ENCODE measurements at regions not wholly inside any gene's neighbourhood (a gene's known extent, or its start where the extent isn't known, plus 50 kb on each side); places are given as distances from the start of the nearest gene placed in this dataset.

DNA sequence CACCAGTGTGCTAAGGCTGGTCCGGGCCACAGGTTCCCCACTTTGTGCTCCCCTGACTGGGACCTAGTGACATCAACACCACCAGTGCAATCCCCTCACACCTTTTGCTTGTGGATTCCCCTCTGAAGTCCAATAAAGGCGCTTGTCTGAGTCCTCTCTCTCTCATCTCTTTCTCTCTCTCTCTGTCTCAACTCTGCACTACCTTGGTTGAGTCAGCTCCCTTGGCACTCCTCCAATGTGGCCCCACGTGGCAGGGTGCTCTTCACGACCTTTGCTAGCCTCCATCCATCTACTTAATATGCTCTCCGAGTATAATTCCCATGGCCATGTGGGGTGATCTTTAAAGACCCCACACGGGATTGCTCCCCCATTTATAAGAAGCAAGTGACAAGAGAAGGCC is 385.0 kb downstream of the CD83 start:
- in situ Hi-C loops (cut with MboI; ENCODE audit: low pct_unique_long_range_greater_than_20kb, low sequenced_read_pairs, unreplicated experiment) = no loop called here
- DNase-seq (ENCODE audit: low spot score) = no peak
- TF ChIP-seq, protein P1, sequence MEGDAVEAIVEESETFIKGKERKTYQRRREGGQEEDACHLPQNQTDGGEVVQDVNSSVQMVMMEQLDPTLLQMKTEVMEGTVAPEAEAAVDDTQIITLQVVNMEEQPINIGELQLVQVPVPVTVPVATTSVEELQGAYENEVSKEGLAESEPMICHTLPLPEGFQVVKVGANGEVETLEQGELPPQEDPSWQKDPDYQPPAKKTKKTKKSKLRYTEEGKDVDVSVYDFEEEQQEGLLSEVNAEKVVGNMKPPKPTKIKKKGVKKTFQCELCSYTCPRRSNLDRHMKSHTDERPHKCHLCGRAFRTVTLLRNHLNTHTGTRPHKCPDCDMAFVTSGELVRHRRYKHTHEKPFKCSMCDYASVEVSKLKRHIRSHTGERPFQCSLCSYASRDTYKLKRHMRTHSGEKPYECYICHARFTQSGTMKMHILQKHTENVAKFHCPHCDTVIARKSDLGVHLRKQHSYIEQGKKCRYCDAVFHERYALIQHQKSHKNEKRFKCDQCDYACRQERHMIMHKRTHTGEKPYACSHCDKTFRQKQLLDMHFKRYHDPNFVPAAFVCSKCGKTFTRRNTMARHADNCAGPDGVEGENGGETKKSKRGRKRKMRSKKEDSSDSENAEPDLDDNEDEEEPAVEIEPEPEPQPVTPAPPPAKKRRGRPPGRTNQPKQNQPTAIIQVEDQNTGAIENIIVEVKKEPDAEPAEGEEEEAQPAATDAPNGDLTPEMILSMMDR (IDR thresholded peaks at IDR 0.05; ENCODE audit: extremely low read depth, insufficient read depth, missing control alignments) = no peak

- no peak for DNase-seq (ENCODE audit: low spot score)
- TF ChIP-seq, protein P1 (IDR thresholded peaks at IDR 0.05; ENCODE audit: extremely low read depth, insufficient read depth, missing control alignments) = no peak
- in situ Hi-C loops (cut with MboI; ENCODE audit: low pct_unique_long_range_greater_than_20kb, low sequenced_read_pairs, unreplicated experiment) = no loop called here
Observed at GRCh38 chr6:14505401-14505800, 387.8 kb downstream of the CD83 start.

GRCh38 chr6:14506656-14507246 is 389.2 kb downstream of the CD83 start:
- TF ChIP-seq, protein P1 (IDR thresholded peaks at IDR 0.05; ENCODE audit: extremely low read depth, insufficient read depth, missing control alignments) = no peak
- in situ Hi-C loops (cut with MboI; ENCODE audit: low pct_unique_long_range_greater_than_20kb, low sequenced_read_pairs, unreplicated experiment) = no loop called here
- no peak for DNase-seq (ENCODE audit: low spot score)

DNA sequence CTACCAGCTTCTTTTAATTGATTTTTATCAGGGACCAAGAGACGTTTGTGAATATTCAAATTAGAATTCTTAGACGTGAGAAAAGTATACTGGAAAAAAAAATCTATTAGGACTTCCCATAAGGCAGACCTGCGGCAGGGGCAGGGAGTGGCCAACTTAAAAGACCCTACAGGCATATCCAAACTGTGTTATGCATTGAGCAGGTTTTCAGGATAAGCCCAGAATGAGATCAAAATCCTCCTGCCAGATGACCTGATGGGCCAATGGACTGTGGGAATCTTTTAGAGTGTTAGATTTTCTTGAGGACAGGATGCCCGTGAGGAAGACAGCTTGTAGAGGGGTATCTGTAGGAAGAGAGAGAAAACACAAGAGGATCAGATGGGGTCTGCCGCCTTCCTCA is 391.5 kb downstream of the CD83 start:
- TF ChIP-seq, protein P1 (IDR thresholded peaks at IDR 0.05; ENCODE audit: extremely low read depth, insufficient read depth, missing control alignments) = no peak
- in situ Hi-C loops (cut with MboI; ENCODE audit: low pct_unique_long_range_greater_than_20kb, low sequenced_read_pairs, unreplicated experiment) = no loop called here

DNA sequence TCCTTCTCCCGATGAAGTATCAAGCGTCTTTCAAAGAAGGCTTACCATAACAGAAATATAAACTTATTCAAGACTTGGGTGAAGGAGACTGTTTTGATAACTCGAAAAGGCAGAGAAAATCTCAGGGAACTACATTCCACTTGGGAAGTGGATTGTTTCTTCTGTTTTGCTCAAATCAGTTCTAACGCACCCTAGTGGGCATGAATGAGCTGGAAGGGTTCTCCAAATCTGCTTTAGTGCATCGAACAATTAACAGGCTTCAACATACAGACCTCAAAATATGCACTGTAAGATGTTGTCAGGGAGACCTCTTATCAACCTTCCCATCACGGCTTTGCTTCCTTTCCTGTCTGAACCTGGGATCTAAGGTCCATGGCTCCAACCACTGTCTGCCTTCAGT is 392.5 kb downstream of the CD83 start:
- in situ Hi-C loops (cut with MboI; ENCODE audit: low pct_unique_long_range_greater_than_20kb, low sequenced_read_pairs, unreplicated experiment) = no loop called here
- no peak for DNase-seq (ENCODE audit: low spot score)

More for the DNA sequence above, 391.5 kb downstream of the CD83 start:
- no peak for DNase-seq (ENCODE audit: low spot score)

GRCh38 chr6:14511061-14511586 is 393.6 kb downstream of the CD83 start:
- TF ChIP-seq, protein P1 (IDR thresholded peaks at IDR 0.05; ENCODE audit: extremely low read depth, insufficient read depth, missing control alignments) = no peak
- in situ Hi-C loops (cut with MboI; ENCODE audit: low pct_unique_long_range_greater_than_20kb, low sequenced_read_pairs, unreplicated experiment) = no loop called here
- no peak for DNase-seq (ENCODE audit: low spot score)

More for the DNA sequence above, 392.5 kb downstream of the CD83 start:
- TF ChIP-seq, protein P1 (IDR thresholded peaks at IDR 0.05; ENCODE audit: extremely low read depth, insufficient read depth, missing control alignments) = no peak

Data from GM13977 (cell line).